Loucy (cell line): ENCODE measurements at regions not wholly inside any gene's neighbourhood (a gene's known extent, or its start where the extent isn't known, plus 50 kb on each side); places are given as distances from the start of the nearest gene placed in this dataset.

Experiments used
- H2AFZ ChIP-seq: fragments of 200-600 bp; sonication (generic); 2 replicates; pipeline ENCODE4 v1.6.0; 2016; ENCODE audit warnings: antibody characterized with exemption, mild to moderate bottlenecking, low read length, moderate library complexity
- H3F3A ChIP-seq: fragments of 200-600 bp; 2 replicates; pipeline ENCODE4 v1.6.0; 2016; ENCODE audit warnings: antibody characterized with exemption, low read depth, mild to moderate bottlenecking
- H3K27me3 ChIP-seq: fragments of 200-600 bp; sonication (generic); 2 replicates; pipeline ENCODE4 v1.6.1; 2014; ENCODE audit warnings: low read length, mild to moderate bottlenecking; ENCODE audit not compliant: insufficient read depth, poor library complexity, severe bottlenecking
- H3K36me3 ChIP-seq: fragments of 200-600 bp; sonication (generic); 2 replicates; pipeline ENCODE4 v1.6.1; 2016; ENCODE audit warnings: low read length; ENCODE audit not compliant: insufficient read depth
- H3K4me1 ChIP-seq: fragments of 200-600 bp; sonication (generic); 2 replicates; pipeline ENCODE4 v1.5.1; 2014; ENCODE audit warnings: low read length, mild to moderate bottlenecking; ENCODE audit not compliant: insufficient read depth, poor library complexity, severe bottlenecking
- H3K4me2 ChIP-seq: fragments of 200-600 bp; sonication (generic); 2 replicates; pipeline ENCODE4 v1.6.0; 2014; ENCODE audit warnings: antibody characterized with exemption, low read length, low read depth, mild to moderate bottlenecking; ENCODE audit not compliant: poor library complexity, severe bottlenecking
- H3K4me3 ChIP-seq: fragments of 200-600 bp; sonication (generic); 2 replicates; pipeline ENCODE4 v1.5.1; 2014; ENCODE audit warnings: low read length, mild to moderate bottlenecking, mixed read lengths; ENCODE audit not compliant: poor library complexity, severe bottlenecking
- H3K79me2 ChIP-seq: fragments of 200-600 bp; sonication (generic); 2 replicates; pipeline ENCODE4 v1.6.1; 2014; ENCODE audit warnings: low read length; ENCODE audit not compliant: insufficient read depth
- H3K9ac ChIP-seq: fragments of 200-600 bp; sonication (generic); 2 replicates; pipeline ENCODE4 v1.6.0; 2014; ENCODE audit warnings: mild to moderate bottlenecking, low read depth, low read length, moderate library complexity; ENCODE audit not compliant: poor library complexity, severe bottlenecking
- H3K9me2 ChIP-seq: fragments of 200-600 bp; sonication (generic); replicated peaks from 2 replicates; pipeline ENCODE4 v1.6.1; 2016; ENCODE audit warnings: low read depth, low read length, mixed read lengths
- H3K9me3 ChIP-seq: fragments of 200-600 bp; sonication (generic); 2 replicates; pipeline ENCODE4 v1.6.1; 2014; ENCODE audit warnings: mild to moderate bottlenecking, antibody characterized with exemption, low read length, low read depth; ENCODE audit not compliant: insufficient read depth
- H4K20me1 ChIP-seq: fragments of 200-600 bp; sonication (generic); 2 replicates; pipeline ENCODE4 v1.6.0; 2014; ENCODE audit warnings: antibody characterized with exemption, low read length, mild to moderate bottlenecking; ENCODE audit not compliant: insufficient read depth, poor library complexity, severe bottlenecking
- EZH2phosphoT487 ChIP-seq: fragments of 200-600 bp; IDR thresholded peaks from 2 replicates; pipeline ENCODE4 v1.6.1; 2018; ENCODE audit warnings: antibody characterized with exemption, mild to moderate bottlenecking, moderate library complexity, borderline replicate concordance
- TF ChIP-seq, protein P1 (sequence below): fragments of 200-600 bp; sonication (generic); conservative IDR thresholded peaks from 2 replicates; pipeline ENCODE4 v1.5.1; 2014; ENCODE audit warnings: mild to moderate bottlenecking, antibody characterized with exemption, low read length

DNA sequence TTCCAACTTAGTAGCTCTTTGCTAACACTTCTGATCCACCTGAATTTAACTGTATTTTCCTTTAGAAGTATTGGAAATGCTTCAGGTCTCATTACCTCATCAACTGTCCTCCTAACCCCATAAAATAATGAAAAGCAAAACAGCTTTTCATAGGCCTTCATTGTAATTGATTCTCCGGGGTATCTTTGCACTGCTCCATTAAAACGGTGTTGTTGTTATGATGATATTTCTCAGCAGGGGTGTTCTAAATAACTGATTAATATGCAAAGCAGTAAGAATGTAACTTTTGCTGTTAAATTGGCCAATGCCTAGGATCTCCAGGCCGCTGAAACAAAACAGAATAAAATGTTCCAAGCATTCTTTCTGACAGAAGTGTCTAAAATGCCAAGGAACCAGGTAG is 1983.2 kb downstream of the EFNA5 start:
- no peaks in the 10 kb centered on the region for H4K20me1 ChIP-seq
- no peaks in the 10 kb centered on the region for H3K27me3 ChIP-seq
- H2AFZ ChIP-seq: no peak overlapping the region
- no peak for TF ChIP-seq EZH2phosphoT487
- TF ChIP-seq, protein P1, sequence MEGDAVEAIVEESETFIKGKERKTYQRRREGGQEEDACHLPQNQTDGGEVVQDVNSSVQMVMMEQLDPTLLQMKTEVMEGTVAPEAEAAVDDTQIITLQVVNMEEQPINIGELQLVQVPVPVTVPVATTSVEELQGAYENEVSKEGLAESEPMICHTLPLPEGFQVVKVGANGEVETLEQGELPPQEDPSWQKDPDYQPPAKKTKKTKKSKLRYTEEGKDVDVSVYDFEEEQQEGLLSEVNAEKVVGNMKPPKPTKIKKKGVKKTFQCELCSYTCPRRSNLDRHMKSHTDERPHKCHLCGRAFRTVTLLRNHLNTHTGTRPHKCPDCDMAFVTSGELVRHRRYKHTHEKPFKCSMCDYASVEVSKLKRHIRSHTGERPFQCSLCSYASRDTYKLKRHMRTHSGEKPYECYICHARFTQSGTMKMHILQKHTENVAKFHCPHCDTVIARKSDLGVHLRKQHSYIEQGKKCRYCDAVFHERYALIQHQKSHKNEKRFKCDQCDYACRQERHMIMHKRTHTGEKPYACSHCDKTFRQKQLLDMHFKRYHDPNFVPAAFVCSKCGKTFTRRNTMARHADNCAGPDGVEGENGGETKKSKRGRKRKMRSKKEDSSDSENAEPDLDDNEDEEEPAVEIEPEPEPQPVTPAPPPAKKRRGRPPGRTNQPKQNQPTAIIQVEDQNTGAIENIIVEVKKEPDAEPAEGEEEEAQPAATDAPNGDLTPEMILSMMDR: no peak
- no peak overlapping the region for H3K9ac ChIP-seq
- H3K4me3 ChIP-seq: no peak overlapping the region
- H3K36me3 ChIP-seq: no peaks in the 10 kb centered on the region
- no peaks in the 10 kb centered on the region for H3K9me2 ChIP-seq
- H3K9me3 ChIP-seq: no peaks in the 10 kb centered on the region
- no peaks in the 10 kb centered on the region for H3K79me2 ChIP-seq
- H3K4me2 ChIP-seq: no peak overlapping the region
- H3K4me1 ChIP-seq: no peaks in the 10 kb centered on the region
- H3F3A ChIP-seq: no peaks in the 10 kb centered on the region

DNA sequence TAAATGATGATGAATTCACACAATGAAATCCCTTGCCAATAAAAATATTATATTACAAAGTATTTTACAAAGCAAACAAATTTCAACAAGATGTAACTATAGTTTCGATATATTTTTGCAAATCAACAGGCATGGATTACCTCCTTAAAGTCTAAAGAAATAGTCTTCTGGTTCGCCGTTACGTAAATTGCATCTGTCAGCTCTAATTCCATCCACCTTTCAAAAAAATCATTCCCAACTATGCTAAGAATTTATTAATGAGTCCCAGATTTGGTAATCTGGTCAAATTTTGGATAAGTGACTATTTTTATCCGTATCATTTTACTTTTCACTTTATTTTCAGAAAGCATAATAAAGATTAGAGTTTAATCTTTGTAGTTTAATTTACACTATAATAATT is 1984.9 kb downstream of the EFNA5 start:
- Histone ChIP-seq H3K9me3 (no peaks in the 10 kb centered on the region), H4K20me1 (no peaks in the 10 kb centered on the region), H3K4me1 (no peaks in the 10 kb centered on the region), H3K4me2 (no peak overlapping the region), H2AFZ (no peak overlapping the region), H3K79me2 (no peaks in the 10 kb centered on the region), H3K9ac (no peak overlapping the region), H3F3A (no peaks in the 10 kb centered on the region), H3K27me3 (no peaks in the 10 kb centered on the region), H3K9me2 (no peaks in the 10 kb centered on the region), H3K4me3 (no peak overlapping the region), H3K36me3 (no peaks in the 10 kb centered on the region)
- no peak for TF ChIP-seq EZH2phosphoT487
- TF ChIP-seq, protein P1: no peak

DNA sequence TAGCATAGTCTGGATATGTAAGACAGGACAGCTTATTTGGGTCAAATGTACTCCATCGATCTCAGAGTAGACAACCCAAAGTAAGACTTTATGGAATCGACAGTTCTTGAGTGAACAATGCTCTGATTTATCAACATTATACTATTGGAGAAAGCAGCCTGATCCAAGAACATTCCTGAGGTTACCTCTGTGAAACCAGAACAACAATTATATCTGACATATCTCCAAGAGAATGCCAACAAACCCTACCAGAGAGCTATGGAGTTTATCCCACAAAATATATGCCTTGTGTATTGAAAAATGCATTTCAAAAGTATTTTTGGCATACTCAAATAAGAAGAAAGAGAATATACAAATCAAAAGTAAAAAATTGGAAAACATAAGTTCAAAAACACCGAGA is 1985.9 kb downstream of the EFNA5 start:
- Histone ChIP-seq H3K9ac (no peak overlapping the region), H3K79me2 (no peaks in the 10 kb centered on the region), H3K4me2 (no peak overlapping the region), H4K20me1 (no peaks in the 10 kb centered on the region), H3K9me2 (no peaks in the 10 kb centered on the region), H3K9me3 (no peaks in the 10 kb centered on the region), H3K4me1 (no peaks in the 10 kb centered on the region), H3F3A (no peaks in the 10 kb centered on the region), H3K36me3 (no peaks in the 10 kb centered on the region), H2AFZ (no peak overlapping the region), H3K27me3 (no peaks in the 10 kb centered on the region), H3K4me3 (no peak overlapping the region)
- TF ChIP-seq EZH2phosphoT487: no peak
- TF ChIP-seq, protein P1: no peak
